Panc1 (cell line): ENCODE measurements at regions not wholly inside any gene's neighbourhood (a gene's known extent, or its start where the extent isn't known, plus 50 kb on each side); places are given as distances from the start of the nearest gene placed in this dataset.

Experiments
- POLR2AphosphoS5 ChIP-seq: IDR thresholded peaks from 2 replicates; pipeline ENCODE4 v1.6.1; 2012; ENCODE audit warnings: mild to moderate bottlenecking, low read depth, low read length, moderate library complexity
- TCF7L2 ChIP-seq: IDR thresholded peaks from 2 replicates; pipeline ENCODE4 v1.6.1; 2011; ENCODE audit warnings: mild to moderate bottlenecking, low read depth, low read length, inconsistent platforms
- TF ChIP-seq, protein P1 (sequence below): fragments of 450-650 bp; IDR thresholded peaks from 2 replicates; pipeline ENCODE4 v1.5.1; 2017; ENCODE audit warnings: mild to moderate bottlenecking
- TF ChIP-seq, protein P2 (sequence below), 2 experiments: IDR thresholded peaks; 2 replicates each; pipeline ENCODE4 v1.6.1; 2011 to 2012; ENCODE audit warnings: low read depth in 2 of 2, control low read depth in 1 of 2, low read length in 1 of 2, mild to moderate bottlenecking in 1 of 2, moderate library complexity in 1 of 2; ENCODE audit not compliant: insufficient read depth in 1 of 2

DNA sequence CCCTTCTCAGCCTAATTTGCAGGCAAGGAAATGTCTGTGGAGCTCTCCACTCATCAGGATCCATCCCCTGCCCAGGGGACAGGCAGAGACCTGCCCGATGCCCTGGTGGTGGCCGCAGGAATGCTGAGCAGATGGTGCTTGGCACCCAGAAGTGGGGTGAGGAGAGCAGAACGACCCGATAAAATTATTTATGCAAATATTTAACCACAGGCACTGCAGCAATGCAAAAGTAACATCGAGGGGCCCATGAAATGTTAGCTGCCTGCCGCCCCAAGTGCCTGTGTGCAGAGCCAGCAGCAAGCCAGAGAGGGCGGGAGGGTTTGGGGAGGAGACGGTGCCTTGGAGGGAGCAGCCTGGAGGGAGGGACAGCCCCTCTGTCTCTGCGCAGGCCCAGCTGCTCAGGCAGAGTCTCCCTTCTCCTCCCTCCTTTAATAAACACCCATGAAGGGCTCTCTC is 205.5 kb downstream of the CTTN start:
- TF ChIP-seq, protein P1, sequence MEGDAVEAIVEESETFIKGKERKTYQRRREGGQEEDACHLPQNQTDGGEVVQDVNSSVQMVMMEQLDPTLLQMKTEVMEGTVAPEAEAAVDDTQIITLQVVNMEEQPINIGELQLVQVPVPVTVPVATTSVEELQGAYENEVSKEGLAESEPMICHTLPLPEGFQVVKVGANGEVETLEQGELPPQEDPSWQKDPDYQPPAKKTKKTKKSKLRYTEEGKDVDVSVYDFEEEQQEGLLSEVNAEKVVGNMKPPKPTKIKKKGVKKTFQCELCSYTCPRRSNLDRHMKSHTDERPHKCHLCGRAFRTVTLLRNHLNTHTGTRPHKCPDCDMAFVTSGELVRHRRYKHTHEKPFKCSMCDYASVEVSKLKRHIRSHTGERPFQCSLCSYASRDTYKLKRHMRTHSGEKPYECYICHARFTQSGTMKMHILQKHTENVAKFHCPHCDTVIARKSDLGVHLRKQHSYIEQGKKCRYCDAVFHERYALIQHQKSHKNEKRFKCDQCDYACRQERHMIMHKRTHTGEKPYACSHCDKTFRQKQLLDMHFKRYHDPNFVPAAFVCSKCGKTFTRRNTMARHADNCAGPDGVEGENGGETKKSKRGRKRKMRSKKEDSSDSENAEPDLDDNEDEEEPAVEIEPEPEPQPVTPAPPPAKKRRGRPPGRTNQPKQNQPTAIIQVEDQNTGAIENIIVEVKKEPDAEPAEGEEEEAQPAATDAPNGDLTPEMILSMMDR, result no peak
- no peak for TF ChIP-seq POLR2AphosphoS5
- TF ChIP-seq, protein P2, sequence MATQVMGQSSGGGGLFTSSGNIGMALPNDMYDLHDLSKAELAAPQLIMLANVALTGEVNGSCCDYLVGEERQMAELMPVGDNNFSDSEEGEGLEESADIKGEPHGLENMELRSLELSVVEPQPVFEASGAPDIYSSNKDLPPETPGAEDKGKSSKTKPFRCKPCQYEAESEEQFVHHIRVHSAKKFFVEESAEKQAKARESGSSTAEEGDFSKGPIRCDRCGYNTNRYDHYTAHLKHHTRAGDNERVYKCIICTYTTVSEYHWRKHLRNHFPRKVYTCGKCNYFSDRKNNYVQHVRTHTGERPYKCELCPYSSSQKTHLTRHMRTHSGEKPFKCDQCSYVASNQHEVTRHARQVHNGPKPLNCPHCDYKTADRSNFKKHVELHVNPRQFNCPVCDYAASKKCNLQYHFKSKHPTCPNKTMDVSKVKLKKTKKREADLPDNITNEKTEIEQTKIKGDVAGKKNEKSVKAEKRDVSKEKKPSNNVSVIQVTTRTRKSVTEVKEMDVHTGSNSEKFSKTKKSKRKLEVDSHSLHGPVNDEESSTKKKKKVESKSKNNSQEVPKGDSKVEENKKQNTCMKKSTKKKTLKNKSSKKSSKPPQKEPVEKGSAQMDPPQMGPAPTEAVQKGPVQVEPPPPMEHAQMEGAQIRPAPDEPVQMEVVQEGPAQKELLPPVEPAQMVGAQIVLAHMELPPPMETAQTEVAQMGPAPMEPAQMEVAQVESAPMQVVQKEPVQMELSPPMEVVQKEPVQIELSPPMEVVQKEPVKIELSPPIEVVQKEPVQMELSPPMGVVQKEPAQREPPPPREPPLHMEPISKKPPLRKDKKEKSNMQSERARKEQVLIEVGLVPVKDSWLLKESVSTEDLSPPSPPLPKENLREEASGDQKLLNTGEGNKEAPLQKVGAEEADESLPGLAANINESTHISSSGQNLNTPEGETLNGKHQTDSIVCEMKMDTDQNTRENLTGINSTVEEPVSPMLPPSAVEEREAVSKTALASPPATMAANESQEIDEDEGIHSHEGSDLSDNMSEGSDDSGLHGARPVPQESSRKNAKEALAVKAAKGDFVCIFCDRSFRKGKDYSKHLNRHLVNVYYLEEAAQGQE (IDR thresholded peaks at IDR 0.05; ENCODE audit: insufficient read depth in 1 of 2, low read depth in 2 of 2, low read length in 1 of 2), result no peak
- no peak for TF ChIP-seq TCF7L2
